OCI-LY7 (cell line): ENCODE measurements at regions not wholly inside any gene's neighbourhood (a gene's known extent, or its start where the extent isn't known, plus 50 kb on each side); places are given as distances from the start of the nearest gene placed in this dataset.

Source experiments
- CTCF ChIP-seq: fragments of 200-600 bp; sonication (generic); conservative IDR thresholded peaks from 2 replicates; pipeline ENCODE4 v1.5.1; 2014; ENCODE audit warnings: mild to moderate bottlenecking, antibody characterized with exemption, low read length, moderate library complexity, mixed read lengths
- EZH2phosphoT487 ChIP-seq: fragments of 200-600 bp; sonication (generic); IDR thresholded peaks from 2 replicates; pipeline ENCODE4 v1.6.1; 2018; ENCODE audit warnings: low read depth, borderline replicate concordance, mild to moderate bottlenecking, mixed run types, antibody characterized with exemption, low read length, moderate library complexity, mixed read lengths

- no peak for TF ChIP-seq CTCF
- no peak for TF ChIP-seq EZH2phosphoT487
Observed at GRCh38 chrX:69090022-69090421, 75.2 kb downstream of the PJA1 start.
